DMS53 treated with DMSO at 0.1 percent for 48 hours (cell line): ENCODE measurements at regions not wholly inside any gene's neighbourhood (a gene's known extent, or its start where the extent isn't known, plus 50 kb on each side); places are given as distances from the start of the nearest gene placed in this dataset.
A peak's percentile ranks its signal among the peaks of the same experiment; 100 is the strongest.

Source experiments
- DNase-seq: peaks from one replicate; lab custom pipeline; 2025; ENCODE audit not compliant: unreplicated experiment; lab: John Stamatoyannopoulos, UW

DNA sequence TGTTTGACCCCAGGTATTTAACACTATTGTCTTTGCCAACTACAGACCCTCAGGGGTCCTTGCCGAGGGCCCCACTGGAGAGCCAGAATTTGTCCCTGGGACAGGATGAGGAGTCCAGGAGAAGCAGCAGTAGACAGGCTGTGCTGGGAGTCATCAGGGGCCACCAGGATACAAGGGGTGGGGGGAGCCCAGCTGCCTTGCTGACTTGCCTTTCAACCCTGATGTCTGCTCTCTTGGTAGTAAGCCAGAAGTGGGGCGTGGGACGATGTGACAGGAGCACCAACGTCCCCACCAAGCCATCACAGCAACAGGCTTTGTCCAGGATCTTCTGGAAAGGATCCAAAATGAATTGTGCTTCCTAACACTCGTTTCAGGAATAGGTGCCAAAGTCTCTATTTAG lies 62.4 kb upstream of the CDCA7L start:
- no peak for DNase-seq

DNA sequence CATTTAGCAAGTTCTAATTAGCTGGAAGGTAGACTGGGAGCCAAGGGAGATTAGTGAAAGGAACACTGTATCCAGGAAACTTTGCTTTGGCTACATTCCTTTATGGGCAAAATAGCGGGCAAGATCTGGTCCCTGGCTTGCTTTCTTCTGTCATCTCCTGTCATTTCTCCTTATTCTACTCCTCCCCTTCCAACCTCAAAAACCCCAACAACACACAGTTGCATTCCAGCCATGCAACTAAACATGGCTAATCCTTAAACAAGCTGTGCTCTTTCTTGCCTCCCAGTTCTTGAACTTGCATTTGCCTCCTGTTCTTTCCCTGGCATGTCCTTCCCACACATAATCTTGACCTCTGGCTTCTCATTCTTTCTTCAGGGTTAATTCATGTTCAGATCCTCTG lies 59.5 kb upstream of the CDCA7L start:
- DNase-seq = no peak

DNA sequence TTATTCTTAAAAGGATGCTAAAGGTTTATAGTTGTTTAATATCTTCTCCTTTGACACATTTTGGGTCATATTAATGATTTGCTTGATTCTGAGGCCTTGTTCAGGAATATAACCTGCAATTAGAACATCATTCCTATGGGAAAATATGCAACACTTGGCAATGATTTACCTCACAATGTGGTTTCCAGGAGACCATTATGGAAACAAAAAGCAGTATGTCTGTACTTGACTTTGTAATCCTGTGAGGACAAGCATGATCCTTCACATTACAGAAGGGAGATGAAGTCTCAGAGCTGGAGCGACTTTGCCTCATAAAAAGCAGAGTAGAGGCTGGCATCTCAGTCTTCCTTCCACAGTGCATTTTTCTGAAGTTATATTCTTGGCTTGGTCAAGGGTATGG lies 57.0 kb upstream of the CDCA7L start:
- no peak for DNase-seq

DNA sequence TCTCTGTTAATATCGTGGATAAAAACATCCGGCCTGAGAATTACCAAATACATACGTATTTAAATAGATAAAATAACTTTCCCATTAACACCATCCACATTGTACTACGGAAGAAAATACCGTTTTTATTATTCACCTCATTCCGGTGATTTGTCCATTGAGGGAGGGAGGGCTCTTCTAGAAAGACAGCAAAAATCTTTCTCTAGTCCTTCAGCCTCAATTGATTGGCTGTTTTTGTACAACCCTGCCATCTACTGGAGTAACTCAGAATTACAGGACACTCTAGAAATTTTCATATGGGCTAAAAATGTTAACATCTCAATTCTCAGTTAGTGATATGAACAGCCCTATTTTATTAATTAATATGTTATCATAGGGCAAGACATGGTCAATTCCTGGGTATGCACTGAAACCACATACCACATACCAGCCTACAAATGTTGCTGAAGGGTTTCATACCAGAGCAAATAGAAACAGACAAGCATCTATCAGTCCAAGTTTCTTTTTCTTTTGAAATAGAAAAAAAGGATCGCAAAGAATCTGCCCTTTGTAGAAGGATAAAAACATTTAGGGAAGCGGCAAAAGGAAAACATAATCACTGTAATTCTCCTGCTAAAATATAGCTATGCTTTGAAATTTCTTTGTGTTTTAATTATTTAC lies 55.8 kb upstream of the CDCA7L start:
- peak; percentile 85 for DNase-seq

DNA sequence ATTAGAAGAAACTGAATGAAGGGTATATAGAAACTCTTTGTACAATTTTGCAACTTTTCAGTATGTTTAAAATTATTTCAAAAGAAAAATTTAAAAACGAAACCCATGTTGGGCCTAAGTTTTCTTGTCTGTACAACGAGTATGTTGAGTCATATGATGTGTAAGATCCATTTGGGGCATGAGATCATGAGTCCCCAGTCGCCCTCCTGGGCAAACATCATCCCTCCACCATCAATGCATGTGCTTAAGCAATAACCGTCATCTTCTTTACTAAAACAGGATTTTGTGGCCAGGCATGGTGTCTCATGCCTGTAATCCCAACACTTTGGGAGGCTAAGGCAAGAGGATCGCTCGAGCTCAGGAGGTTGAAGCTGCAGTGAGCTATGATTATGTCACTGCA lies 54.2 kb upstream of the CDCA7L start:
- DNase-seq = no peak

DNA sequence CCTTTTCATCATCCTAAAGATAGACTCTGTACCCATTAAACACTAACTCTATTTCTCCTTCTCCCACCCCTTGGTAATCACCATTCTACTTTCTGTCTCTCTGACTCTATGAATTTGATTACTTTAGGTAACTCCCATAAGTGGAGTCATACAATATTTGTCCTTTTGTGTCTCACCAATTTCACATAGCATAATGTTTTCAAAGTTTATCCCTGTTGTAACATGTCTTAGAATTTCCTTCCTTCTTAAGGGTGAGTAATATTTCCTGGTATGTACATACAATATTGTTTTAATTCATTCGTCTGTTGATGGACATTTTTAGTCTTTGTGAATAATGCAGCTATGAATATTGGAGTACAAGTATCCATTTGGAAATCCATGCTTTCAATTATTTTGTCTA lies 50.9 kb upstream of the CDCA7L start:
- no peak for DNase-seq
